Keratinocyte (primary cell): ENCODE measurements at regions not wholly inside any gene's neighbourhood (a gene's known extent, or its start where the extent isn't known, plus 50 kb on each side); places are given as distances from the start of the nearest gene placed in this dataset.

Experiments
- DNase-seq: peaks from one replicate; pipeline ENCODE4 v3.0.0-alpha.2; 2011; ENCODE audit warnings: low read depth, missing footprints, low spot score
- FAIRE-seq: peaks from 2 replicates; lab custom pipeline; 2011; peaks lifted over from hg19 to GRCh38; lab: Jason Lieb, UNC
- H2AFZ ChIP-seq: 2 replicates; pipeline ENCODE4 v1.6.0; 2012; ENCODE audit warnings: low read length, control low read depth, inconsistent platforms; ENCODE audit not compliant: control insufficient read depth
- H3K27ac ChIP-seq: 2 replicates; pipeline ENCODE4 v1.5.1; 2011; ENCODE audit warnings: low read length; ENCODE audit not compliant: control insufficient read depth, insufficient read depth
- H3K27me3 ChIP-seq: 3 replicates; pipeline ENCODE4 v1.6.0; 2011; ENCODE audit warnings: low read length; ENCODE audit not compliant: control insufficient read depth, insufficient read depth; ENCODE audit errors: extremely low read depth
- H3K36me3 ChIP-seq, 2 experiments: 2 replicates in 1 of 2; 3 replicates in 1 of 2; pipeline ENCODE4 v1.5.1; 2011; ENCODE audit warnings: low read length in 2 of 2, mild to moderate bottlenecking in 1 of 2; ENCODE audit not compliant: control insufficient read depth in 2 of 2, insufficient read depth in 2 of 2; ENCODE audit errors: extremely low read depth in 1 of 2
- H3K4me1 ChIP-seq: 3 replicates; pipeline ENCODE4 v1.5.1; 2011; ENCODE audit warnings: low read length; ENCODE audit not compliant: control insufficient read depth, insufficient read depth; ENCODE audit errors: extremely low read depth
- H3K4me2 ChIP-seq: 3 replicates; pipeline ENCODE4 v1.6.0; 2011; ENCODE audit warnings: low read depth, low read length; ENCODE audit not compliant: control insufficient read depth, insufficient read depth; ENCODE audit errors: extremely low read depth
- H3K4me3 ChIP-seq, 3 experiments: fragments of 200-600 bp in 1 of 3; sonication (generic) in 1 of 3; 2 replicates in 2 of 3; 3 replicates in 1 of 3; pipeline ENCODE4 v1.5.1; 2011 to 2016; ENCODE audit warnings: low read length in 3 of 3, mild to moderate bottlenecking in 3 of 3, control low read depth in 2 of 3, inconsistent platforms in 1 of 3, low read depth in 1 of 3, mixed read lengths in 1 of 3, mixed run types in 1 of 3, moderate library complexity in 1 of 3; ENCODE audit not compliant: control insufficient read depth in 2 of 3, insufficient read depth in 2 of 3; ENCODE audit errors: extremely low read depth in 1 of 3
- H3K79me2 ChIP-seq: 2 replicates; pipeline ENCODE4 v1.6.0; 2012; ENCODE audit warnings: low read length; ENCODE audit not compliant: control insufficient read depth, insufficient read depth
- H3K9ac ChIP-seq: 3 replicates; pipeline ENCODE4 v1.6.0; 2011; ENCODE audit warnings: low read length; ENCODE audit not compliant: control insufficient read depth, insufficient read depth; ENCODE audit errors: extremely low read depth
- H3K9me1 ChIP-seq: 3 replicates; pipeline ENCODE4 v1.6.0; 2011; ENCODE audit warnings: low read length; ENCODE audit not compliant: control insufficient read depth, insufficient read depth; ENCODE audit errors: extremely low read depth
- H3K9me3 ChIP-seq: 2 replicates; pipeline ENCODE4 v1.5.1; 2012; ENCODE audit warnings: low read depth, low read length; ENCODE audit not compliant: control insufficient read depth
- H4K20me1 ChIP-seq: 3 replicates; pipeline ENCODE4 v1.6.0; 2011; ENCODE audit warnings: low read length; ENCODE audit not compliant: control insufficient read depth, insufficient read depth; ENCODE audit errors: extremely low read depth
- EZH2 ChIP-seq: IDR thresholded peaks from one replicate; pipeline ENCODE4 v1.6.1; 2012; ENCODE audit warnings: inconsistent platforms, mild to moderate bottlenecking, low read length, moderate library complexity
- dilution Hi-C: fragments of 300-500 bp; cut with MboI; formaldehyde crosslinking; loops from one replicate; pipeline ENCODE4 v1.7.0; 2020; ENCODE audit warnings: low sequenced_read_pairs; ENCODE audit not compliant: extremely low pct_ligation_motif_present
- TF ChIP-seq, protein P1 (sequence below), 3 experiments: IDR thresholded peaks in 1 of 3; conservative IDR thresholded peaks in 1 of 3; optimal IDR thresholded peaks in 1 of 3; 2 replicates in 2 of 3; 3 replicates in 1 of 3; pipeline versions ENCODE3 to v1.5.1; 2011; ENCODE audit warnings: low read length in 3 of 3, mild to moderate bottlenecking in 3 of 3, moderate library complexity in 2 of 3, control low read depth in 1 of 3, inconsistent platforms in 1 of 3; ENCODE audit not compliant: insufficient read depth in 2 of 3; ENCODE audit errors: extremely low read depth in 1 of 3

DNA sequence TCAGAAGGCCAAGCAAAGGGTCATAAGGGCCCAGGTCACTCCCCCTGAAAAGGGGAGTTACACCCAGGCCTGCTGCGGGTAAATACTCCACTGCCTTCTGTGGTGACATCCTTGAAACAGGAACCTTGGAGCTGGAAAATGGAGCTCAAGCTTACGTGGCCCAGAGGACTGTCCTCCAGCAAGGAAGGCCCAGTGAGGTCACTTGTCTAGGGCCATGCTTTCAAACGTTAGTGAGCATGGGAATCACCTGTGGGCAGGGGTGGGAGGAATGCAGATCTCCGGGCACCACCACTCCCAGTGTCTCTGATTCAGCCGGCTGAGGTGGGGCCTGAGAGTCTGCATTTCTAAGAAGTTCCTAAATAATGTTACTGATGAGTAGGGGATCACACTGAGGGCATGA lies 140.5 kb upstream of the CCND2 start:
- dilution Hi-C loops: no loop called here
- no peak for TF ChIP-seq EZH2
- TF ChIP-seq, protein P1, sequence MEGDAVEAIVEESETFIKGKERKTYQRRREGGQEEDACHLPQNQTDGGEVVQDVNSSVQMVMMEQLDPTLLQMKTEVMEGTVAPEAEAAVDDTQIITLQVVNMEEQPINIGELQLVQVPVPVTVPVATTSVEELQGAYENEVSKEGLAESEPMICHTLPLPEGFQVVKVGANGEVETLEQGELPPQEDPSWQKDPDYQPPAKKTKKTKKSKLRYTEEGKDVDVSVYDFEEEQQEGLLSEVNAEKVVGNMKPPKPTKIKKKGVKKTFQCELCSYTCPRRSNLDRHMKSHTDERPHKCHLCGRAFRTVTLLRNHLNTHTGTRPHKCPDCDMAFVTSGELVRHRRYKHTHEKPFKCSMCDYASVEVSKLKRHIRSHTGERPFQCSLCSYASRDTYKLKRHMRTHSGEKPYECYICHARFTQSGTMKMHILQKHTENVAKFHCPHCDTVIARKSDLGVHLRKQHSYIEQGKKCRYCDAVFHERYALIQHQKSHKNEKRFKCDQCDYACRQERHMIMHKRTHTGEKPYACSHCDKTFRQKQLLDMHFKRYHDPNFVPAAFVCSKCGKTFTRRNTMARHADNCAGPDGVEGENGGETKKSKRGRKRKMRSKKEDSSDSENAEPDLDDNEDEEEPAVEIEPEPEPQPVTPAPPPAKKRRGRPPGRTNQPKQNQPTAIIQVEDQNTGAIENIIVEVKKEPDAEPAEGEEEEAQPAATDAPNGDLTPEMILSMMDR (optimal IDR thresholded peaks at IDR 0.05 in 1 of 3, IDR thresholded peaks at IDR 0.05 in 1 of 3, conservative IDR thresholded peaks at IDR 0.05 in 1 of 3; ENCODE audit: extremely low read depth in 1 of 3, insufficient read depth in 2 of 3, low read length in 3 of 3): no peak
- H3K4me1 ChIP-seq: no peaks in the 10 kb centered on the region
- no peak overlapping the region for H3K9ac ChIP-seq
- no peaks in the 10 kb centered on the region for H3K9me1 ChIP-seq
- no peak overlapping the region for H3K4me2 ChIP-seq
- H2AFZ ChIP-seq: no peak overlapping the region
- H3K79me2 ChIP-seq: no peaks in the 10 kb centered on the region
- H3K9me3 ChIP-seq: no peaks in the 10 kb centered on the region
- DNase-seq: no peak
- H3K27me3 ChIP-seq: no peaks in the 10 kb centered on the region
- H3K27ac ChIP-seq: no peak overlapping the region
- no peak overlapping the region for H3K4me3 ChIP-seq
- no peak for FAIRE-seq
- no peaks in the 10 kb centered on the region for H3K36me3 ChIP-seq
- no peaks in the 10 kb centered on the region for H4K20me1 ChIP-seq

DNA sequence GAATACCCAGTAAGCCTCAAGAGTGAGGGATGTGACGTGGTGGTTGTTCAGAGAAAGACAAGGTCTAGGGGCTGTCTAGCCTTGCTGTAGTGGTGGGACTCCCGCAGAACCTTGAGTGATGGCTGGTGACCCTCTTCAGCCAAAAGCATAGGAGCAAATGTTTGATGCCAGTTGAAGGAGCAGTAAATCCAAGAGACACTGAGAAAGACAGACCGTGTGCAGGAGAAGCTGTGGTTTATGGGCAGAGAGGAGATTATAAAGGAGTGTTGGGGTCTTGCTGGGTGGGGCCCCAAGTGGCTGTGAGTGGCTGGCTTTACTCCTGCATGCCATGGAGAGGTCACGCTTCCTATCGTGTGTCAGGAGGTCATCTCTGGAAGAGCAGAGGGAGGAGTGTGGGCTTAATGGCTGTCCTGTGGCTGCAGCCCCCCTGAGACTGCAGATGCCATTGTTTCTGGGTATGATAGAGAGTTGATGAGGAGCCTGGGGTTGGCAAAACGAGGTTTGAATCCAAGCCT lies 152.0 kb upstream of the CCND2 start:
- H3K27me3 ChIP-seq: no peaks in the 10 kb centered on the region

DNA sequence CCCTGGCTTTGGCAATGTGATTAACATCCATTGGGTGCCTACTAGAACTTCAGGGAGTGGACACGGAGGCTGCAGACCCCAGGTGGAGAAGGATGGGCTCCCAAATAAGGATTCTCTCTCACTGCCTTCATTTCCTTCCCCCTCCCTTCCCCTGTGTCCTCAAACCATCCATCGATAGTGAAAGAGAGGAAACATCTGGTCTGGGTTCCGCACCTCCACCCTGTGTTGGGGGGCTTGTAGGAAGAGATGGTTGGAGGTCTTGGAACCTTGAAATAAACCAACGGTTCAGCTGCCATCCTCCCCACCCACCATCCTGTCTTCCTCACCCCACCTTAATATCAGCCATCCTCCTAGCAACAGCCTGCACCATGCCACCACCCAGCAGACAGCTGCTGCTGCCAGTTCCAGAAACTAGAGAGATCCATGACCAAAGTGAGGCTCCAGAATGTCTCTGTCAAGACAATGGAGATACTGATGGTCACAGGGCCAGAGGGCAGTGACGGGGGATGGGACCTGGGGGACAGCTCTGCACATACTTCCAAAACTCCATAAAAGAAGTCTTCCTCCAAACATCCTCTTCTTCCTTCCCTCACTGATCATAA lies 153.1 kb upstream of the CCND2 start:
- H3K9ac ChIP-seq: no peak overlapping the region
- no peak overlapping the region for H2AFZ ChIP-seq
- no peak overlapping the region for H3K4me3 ChIP-seq
- DNase-seq (no peak), FAIRE-seq (no peak)
- dilution Hi-C loops: no loop called here
- H3K27me3 ChIP-seq: no peaks in the 10 kb centered on the region
- TF ChIP-seq, protein P1 (optimal IDR thresholded peaks at IDR 0.05 in 1 of 3, IDR thresholded peaks at IDR 0.05 in 1 of 3, conservative IDR thresholded peaks at IDR 0.05 in 1 of 3; ENCODE audit: extremely low read depth in 1 of 3, insufficient read depth in 2 of 3, low read length in 3 of 3): no peak
- TF ChIP-seq EZH2: no peak
- no peaks in the 10 kb centered on the region for H3K9me3 ChIP-seq
- peaks cover 29% of the 10 kb centered on the region for H3K4me1 ChIP-seq
- H3K9me1 ChIP-seq: no peaks in the 10 kb centered on the region
- no peak overlapping the region for H3K4me2 ChIP-seq
- no peaks in the 10 kb centered on the region for H4K20me1 ChIP-seq
- no peaks in the 10 kb centered on the region for H3K79me2 ChIP-seq
- H3K36me3 ChIP-seq: no peaks in the 10 kb centered on the region
- no peak overlapping the region for H3K27ac ChIP-seq

More for the DNA sequence above, 152.0 kb upstream of the CCND2 start:
- dilution Hi-C loops: no loop called here
- Histone ChIP-seq H3K9me1 (no peaks in the 10 kb centered on the region), H3K4me1 (peaks cover 18% of the 10 kb centered on the region), H3K27ac (no peak overlapping the region), H3K4me2 (no peak overlapping the region), H3K9me3 (no peaks in the 10 kb centered on the region), H4K20me1 (no peaks in the 10 kb centered on the region), H3K79me2 (no peaks in the 10 kb centered on the region), H3K36me3 (no peaks in the 10 kb centered on the region), H3K9ac (no peak overlapping the region), H3K4me3 (no peak overlapping the region), H2AFZ (no peak overlapping the region)
- FAIRE-seq (no peak), DNase-seq (no peak)
- no peak for TF ChIP-seq EZH2
